ENCODE measurements at regions not wholly inside any gene's neighbourhood (a gene's known extent, or its start where the extent isn't known, plus 50 kb on each side); places are given as distances from the start of the nearest gene placed in this dataset.

- H3K36me3 Mint-ChIP-seq = no peaks in the 10 kb centered on the region
- peak overlapping the region in 1 of 10 donors; percentile 35 for H3K27ac Mint-ChIP-seq
- no peak for ATAC-seq
- no peak overlapping the region for H3K4me3 Mint-ChIP-seq
- POLR2A ChIA-PET = no interaction called here
- DNase-seq = no peak
- H3K27me3 Mint-ChIP-seq = no peaks in the 10 kb centered on the region
- H3K9me3 Mint-ChIP-seq = no peaks in the 10 kb centered on the region
- peaks cover 2 to 9% (median 6%) of the 10 kb centered on the region in 4 donors for H3K4me1 Mint-ChIP-seq
These were observed 75.3 kb upstream of the WDR26 start for GRCh38 chr1:224509907-224510306.

GRCh38 chr1:224510880-224511645 lies 76.5 kb upstream of the WDR26 start:
- Mint-ChIP-seq H3K27ac (peak overlapping the region in 1 of 10 donors; percentile 19), H3K4me3 (no peak overlapping the region), H3K36me3 (no peaks in the 10 kb centered on the region), H3K4me1 (peaks cover 0 to 9% (median 6%) of the 10 kb centered on the region in 4 donors), H3K27me3 (no peaks in the 10 kb centered on the region), H3K9me3 (no peaks in the 10 kb centered on the region)
- no peak for ATAC-seq
- POLR2A ChIA-PET = no interaction called here
- no peak for DNase-seq

GRCh38 chr1:224512600-224513151 lies 78.1 kb upstream of the WDR26 start:
- no peak overlapping the region for H3K27ac Mint-ChIP-seq
- POLR2A ChIA-PET = interaction anchor here (0.7 kb wide), 1 partner anchor 838 kb away, joined by 3 read pairs; no protein-coding TSS in a partner anchor
- ATAC-seq (no peak), DNase-seq (no peak)
- H3K36me3 Mint-ChIP-seq = no peaks in the 10 kb centered on the region
- peaks cover 0 to 9% (median 6%) of the 10 kb centered on the region in 4 donors for H3K4me1 Mint-ChIP-seq
- no peaks in the 10 kb centered on the region for H3K27me3 Mint-ChIP-seq
- H3K4me3 Mint-ChIP-seq = no peak overlapping the region
- no peaks in the 10 kb centered on the region for H3K9me3 Mint-ChIP-seq

- no peak for DNase-seq
- POLR2A ChIA-PET = no interaction called here
- no peaks in the 10 kb centered on the region for H3K36me3 Mint-ChIP-seq
- ATAC-seq = no peak
- no peak overlapping the region for H3K4me3 Mint-ChIP-seq
- H3K9me3 Mint-ChIP-seq = no peaks in the 10 kb centered on the region
- H3K27me3 Mint-ChIP-seq = no peaks in the 10 kb centered on the region
- peak overlapping the region in 3 of 10 donors; percentile 3 to 64 (median 49) for H3K27ac Mint-ChIP-seq
- H3K4me1 Mint-ChIP-seq = peaks cover 0 to 9% (median 6%) of the 10 kb centered on the region in 4 donors
These were observed 78.8 kb upstream of the WDR26 start for GRCh38 chr1:224513383-224513782.

- Mint-ChIP-seq H3K4me1 (peaks cover 0 to 9% (median 6%) of the 10 kb centered on the region in 4 donors), H3K36me3 (no peaks in the 10 kb centered on the region), H3K9me3 (no peaks in the 10 kb centered on the region), H3K27me3 (no peaks in the 10 kb centered on the region), H3K4me3 (no peak overlapping the region), H3K27ac (peak overlapping the region in 3 of 10 donors; percentile 3 to 64 (median 49))
- peak; percentile 84 to 96 for ATAC-seq
- POLR2A ChIA-PET = no interaction called here
- peak; percentile 60 to 88 (median 80) for DNase-seq
These were observed 79.2 kb upstream of the WDR26 start for GRCh38 chr1:224513787-224514209.

- peaks cover 0 to 9% (median 6%) of the 10 kb centered on the region in 4 donors for H3K4me1 Mint-ChIP-seq
- H3K4me3 Mint-ChIP-seq = no peak overlapping the region
- no peaks in the 10 kb centered on the region for H3K9me3 Mint-ChIP-seq
- H3K27ac Mint-ChIP-seq = no peak overlapping the region
- peaks cover 0 to 2% (median 0%) of the 10 kb centered on the region in 5 donors for H3K27me3 Mint-ChIP-seq
- ATAC-seq (no peak), DNase-seq (no peak)
- no peaks in the 10 kb centered on the region for H3K36me3 Mint-ChIP-seq
- POLR2A ChIA-PET = no interaction called here
These were observed 82.6 kb upstream of the WDR26 start for GRCh38 chr1:224517171-224517570.

GRCh38 chr1:224518528-224518927 lies 83.9 kb upstream of the WDR26 start:
- POLR2A ChIA-PET = no interaction called here
- H3K4me1 Mint-ChIP-seq = peaks cover 0 to 7% (median 6%) of the 10 kb centered on the region in 4 donors
- peaks cover 0 to 2% (median 0%) of the 10 kb centered on the region in 5 donors for H3K27me3 Mint-ChIP-seq
- H3K27ac Mint-ChIP-seq = no peak overlapping the region
- no peaks in the 10 kb centered on the region for H3K9me3 Mint-ChIP-seq
- no peaks in the 10 kb centered on the region for H3K36me3 Mint-ChIP-seq
- no peak overlapping the region for H3K4me3 Mint-ChIP-seq
- DNase-seq (no peak), ATAC-seq (no peak)

- Mint-ChIP-seq H3K4me1 (no peaks in the 10 kb centered on the region), H3K36me3 (no peaks in the 10 kb centered on the region), H3K27me3 (peaks cover 0 to 2% (median 0%) of the 10 kb centered on the region in 5 donors), H3K4me3 (no peak overlapping the region), H3K9me3 (no peaks in the 10 kb centered on the region), H3K27ac (no peak overlapping the region)
- no peak for DNase-seq
- POLR2A ChIA-PET = no interaction called here
- no peak for ATAC-seq
These were observed 85.3 kb upstream of the WDR26 start for GRCh38 chr1:224519874-224520273.

GRCh38 chr1:224520808-224521207 lies 86.2 kb upstream of the WDR26 start:
- Mint-ChIP-seq H3K27ac (no peak overlapping the region), H3K27me3 (peaks cover 0 to 5% (median 0%) of the 10 kb centered on the region in 5 donors), H3K4me3 (no peak overlapping the region), H3K4me1 (no peaks in the 10 kb centered on the region), H3K36me3 (no peaks in the 10 kb centered on the region), H3K9me3 (no peaks in the 10 kb centered on the region)
- POLR2A ChIA-PET = no interaction called here
- ATAC-seq = no peak
- no peak for DNase-seq

GRCh38 chr1:224521904-224522734 lies 87.5 kb upstream of the WDR26 start:
- POLR2A ChIA-PET = no interaction called here
- Mint-ChIP-seq H3K4me3 (no peak overlapping the region), H3K4me1 (no peaks in the 10 kb centered on the region), H3K36me3 (no peaks in the 10 kb centered on the region), H3K27me3 (peaks cover 0 to 5% (median 0%) of the 10 kb centered on the region in 5 donors), H3K27ac (peak overlapping the region in 1 of 10 donors; percentile 36), H3K9me3 (no peaks in the 10 kb centered on the region)
- no peak for DNase-seq
- no peak for ATAC-seq

- Mint-ChIP-seq H3K27ac (no peak overlapping the region), H3K4me1 (no peaks in the 10 kb centered on the region), H3K27me3 (peaks cover 0 to 5% (median 0%) of the 10 kb centered on the region in 5 donors), H3K9me3 (no peaks in the 10 kb centered on the region), H3K36me3 (no peaks in the 10 kb centered on the region), H3K4me3 (no peak overlapping the region)
- POLR2A ChIA-PET = no interaction called here
- ATAC-seq = no peak
- DNase-seq = no peak
These were observed 89.1 kb upstream of the WDR26 start for GRCh38 chr1:224523676-224524075.

GRCh38 chr1:224524679-224525078 lies 90.1 kb upstream of the WDR26 start:
- H3K27me3 Mint-ChIP-seq = peaks cover 0 to 5% (median 0%) of the 10 kb centered on the region in 5 donors
- ATAC-seq (no peak), DNase-seq (no peak)
- no peaks in the 10 kb centered on the region for H3K9me3 Mint-ChIP-seq
- H3K4me3 Mint-ChIP-seq = no peak overlapping the region
- no peaks in the 10 kb centered on the region for H3K4me1 Mint-ChIP-seq
- POLR2A ChIA-PET = no interaction called here
- no peaks in the 10 kb centered on the region for H3K36me3 Mint-ChIP-seq
- H3K27ac Mint-ChIP-seq = no peak overlapping the region
